HFFc6 (cell line): ENCODE measurements at regions not wholly inside any gene's neighbourhood (a gene's known extent, or its start where the extent isn't known, plus 50 kb on each side); places are given as distances from the start of the nearest gene placed in this dataset.

Experiments
- DNase-seq: peaks from one replicate; pipeline ENCODE4 v3.0.0-alpha.2; 2018
- H3K27ac Mint-ChIP-seq: 2 replicates; pipeline ENCODE4 v1.8.0; 2020; ENCODE audit warnings: mild to moderate bottlenecking, mixed read lengths
- H3K27me3 Mint-ChIP-seq: 2 replicates; pipeline ENCODE4 v1.8.0; 2021; ENCODE audit warnings: mild to moderate bottlenecking, moderate library complexity, mixed read lengths; ENCODE audit not compliant: insufficient read depth
- H3K36me3 Mint-ChIP-seq: 2 replicates; pipeline ENCODE4 v1.8.0; 2021; ENCODE audit warnings: low read depth, mixed read lengths
- H3K4me1 Mint-ChIP-seq: 2 replicates; pipeline ENCODE4 v1.8.0; 2020; ENCODE audit warnings: low read depth, mixed read lengths
- H3K4me3 Mint-ChIP-seq: 2 replicates; pipeline ENCODE4 v1.8.0; 2020; ENCODE audit warnings: mild to moderate bottlenecking, moderate library complexity, mixed read lengths
- H3K9me3 Mint-ChIP-seq: 2 replicates; pipeline ENCODE4 v1.8.0; 2020; ENCODE audit warnings: mild to moderate bottlenecking, mixed read lengths
- CTCF ChIP-seq: fragments of 200-600 bp; sonication (generic); IDR thresholded peaks from 2 replicates; pipeline ENCODE4 v1.5.0; 2021; ENCODE audit warnings: antibody characterized with exemption, mild to moderate bottlenecking

GRCh38 chr1:72547412-72547811, 265.1 kb upstream of the NEGR1 start:
- Mint-ChIP-seq H3K36me3 (no peaks in the 10 kb centered on the region), H3K4me3 (peak overlapping the region; percentile 44; the same call in 1 of the 2 replicates), H3K27me3 (no peaks in the 10 kb centered on the region), H3K27ac (no peak overlapping the region), H3K4me1 (peaks cover 9% of the 10 kb centered on the region; the same call in 1 of the 2 replicates), H3K9me3 (no peaks in the 10 kb centered on the region)
- no peak for TF ChIP-seq CTCF
- no peak for DNase-seq

GRCh38 chr1:72540674-72541073, 258.3 kb upstream of the NEGR1 start:
- no peak for DNase-seq
- no peak overlapping the region for H3K4me3 Mint-ChIP-seq
- H3K9me3 Mint-ChIP-seq, result no peaks in the 10 kb centered on the region
- H3K36me3 Mint-ChIP-seq, result no peaks in the 10 kb centered on the region
- no peak overlapping the region for H3K27ac Mint-ChIP-seq
- H3K4me1 Mint-ChIP-seq, result no peaks in the 10 kb centered on the region
- no peak for TF ChIP-seq CTCF
- H3K27me3 Mint-ChIP-seq, result no peaks in the 10 kb centered on the region; the same call in 1 of the 2 replicates

GRCh38 chr1:72535470-72535869, 253.1 kb upstream of the NEGR1 start:
- Mint-ChIP-seq H3K4me3 (no peak overlapping the region), H3K9me3 (peaks cover 3% of the 10 kb centered on the region), H3K36me3 (peaks cover 3% of the 10 kb centered on the region; the same call in 1 of the 2 replicates), H3K27me3 (no peaks in the 10 kb centered on the region; the same call in 1 of the 2 replicates), H3K4me1 (no peaks in the 10 kb centered on the region), H3K27ac (no peak overlapping the region)
- TF ChIP-seq CTCF, result no peak
- no peak for DNase-seq

- Mint-ChIP-seq H3K9me3 (peaks cover 13% of the 10 kb centered on the region), H3K27ac (no peak overlapping the region; the same call in 1 of the 2 replicates), H3K4me3 (no peak overlapping the region), H3K36me3 (peaks cover 18% of the 10 kb centered on the region), H3K27me3 (no peaks in the 10 kb centered on the region), H3K4me1 (peaks cover 13% of the 10 kb centered on the region)
- DNase-seq, result peak; percentile 28
- no peak for TF ChIP-seq CTCF
These were observed 248.3 kb upstream of the NEGR1 start for GRCh38 chr1:72530646-72531045.

- H3K4me1 Mint-ChIP-seq, result peaks cover 13% of the 10 kb centered on the region
- H3K4me3 Mint-ChIP-seq, result peak overlapping the region; percentile 7
- H3K36me3 Mint-ChIP-seq, result peaks cover 18% of the 10 kb centered on the region
- TF ChIP-seq CTCF, result no peak
- DNase-seq, result peak; percentile 63
- peaks cover 13% of the 10 kb centered on the region for H3K9me3 Mint-ChIP-seq
- no peaks in the 10 kb centered on the region for H3K27me3 Mint-ChIP-seq
- peak overlapping the region; percentile 63 for H3K27ac Mint-ChIP-seq
These were observed 244.6 kb upstream of the NEGR1 start for GRCh38 chr1:72526926-72527325.

- Mint-ChIP-seq H3K36me3 (0 out of 2 replicates have a peak, but pooled peaks cover under 1% of the 10 kb centered on the region), H3K4me1 (peaks cover 23% of the 10 kb centered on the region), H3K27ac (no peak overlapping the region), H3K27me3 (no peaks in the 10 kb centered on the region), H3K4me3 (no peak overlapping the region), H3K9me3 (no peaks in the 10 kb centered on the region)
- TF ChIP-seq CTCF, result no peak
- DNase-seq, result no peak
These were observed 241.7 kb upstream of the NEGR1 start for GRCh38 chr1:72524021-72524420.
